NCI-H1417 treated with DMSO at 0.1 percent for 48 hours (cell line): ENCODE measurements at regions not wholly inside any gene's neighbourhood (a gene's known extent, or its start where the extent isn't known, plus 50 kb on each side); places are given as distances from the start of the nearest gene placed in this dataset.
"Not testable (repeated sequence)": the region's sequence is repeated elsewhere in the genome, so short reads cannot be mapped to it uniquely, and the experiment has no call there.

Experiments used
- DNase-seq: peaks from one replicate; lab custom pipeline; 2025; lab: John Stamatoyannopoulos, UW

- no peak for DNase-seq
These were observed 453.8 kb downstream of the RAP2B start for GRCh38 chr3:153615863-153616262.

- no peak for DNase-seq
These were observed 455.4 kb downstream of the RAP2B start for GRCh38 chr3:153617463-153617862.

GRCh38 chr3:153618176-153618575 lies 456.1 kb downstream of the RAP2B start:
- no peak for DNase-seq

DNA sequence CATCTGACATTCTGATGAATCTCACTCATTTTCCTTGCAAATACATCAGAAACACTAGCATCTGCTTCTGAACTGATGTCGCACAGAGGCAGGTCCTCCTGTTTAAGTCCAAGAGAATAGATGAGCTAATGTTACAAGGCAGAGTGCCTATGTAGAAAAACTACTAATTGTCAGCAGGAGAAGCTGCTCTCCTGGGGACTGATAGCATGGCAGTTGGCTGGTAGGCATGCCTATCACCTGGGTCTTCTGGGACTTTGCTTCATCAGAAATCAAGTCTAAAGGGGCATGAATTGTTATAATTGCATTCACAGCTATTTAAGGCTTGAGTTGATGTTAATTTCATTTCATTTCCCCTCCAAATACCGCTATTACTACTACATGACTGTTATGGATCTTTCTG lies 457.2 kb downstream of the RAP2B start:
- DNase-seq, result peak; percentile 95

- DNase-seq, result no peak
These were observed 459.9 kb downstream of the RAP2B start for GRCh38 chr3:153621953-153622352.

- no peak for DNase-seq
These were observed 461.8 kb downstream of the RAP2B start for GRCh38 chr3:153623834-153624233.

- DNase-seq, result no peak
These were observed 462.4 kb downstream of the RAP2B start for GRCh38 chr3:153624310-153625030.

DNA sequence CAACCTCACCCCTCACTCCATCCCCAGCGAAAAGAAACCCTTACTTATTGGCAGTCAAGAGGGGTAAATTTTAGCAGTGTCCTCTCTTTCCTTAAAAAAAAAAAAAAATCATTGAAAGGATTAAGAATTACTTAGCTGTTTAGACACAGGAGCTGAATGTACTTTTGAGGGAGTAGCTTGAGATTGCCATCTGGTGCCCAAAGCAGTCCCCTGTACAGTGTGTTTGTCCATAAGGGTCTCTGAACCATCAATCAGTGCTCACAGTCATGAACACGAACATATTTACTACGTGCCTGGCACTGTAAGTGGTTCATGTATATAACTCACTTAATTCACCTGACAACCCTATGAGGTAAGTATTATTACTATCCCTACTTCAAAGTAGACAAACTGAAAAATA lies 463.5 kb downstream of the RAP2B start:
- DNase-seq, result no peak

GRCh38 chr3:153626158-153626557 lies 464.1 kb downstream of the RAP2B start:
- DNase-seq, result no peak

GRCh38 chr3:153628591-153628990 lies 466.6 kb downstream of the RAP2B start:
- no peak for DNase-seq

DNA sequence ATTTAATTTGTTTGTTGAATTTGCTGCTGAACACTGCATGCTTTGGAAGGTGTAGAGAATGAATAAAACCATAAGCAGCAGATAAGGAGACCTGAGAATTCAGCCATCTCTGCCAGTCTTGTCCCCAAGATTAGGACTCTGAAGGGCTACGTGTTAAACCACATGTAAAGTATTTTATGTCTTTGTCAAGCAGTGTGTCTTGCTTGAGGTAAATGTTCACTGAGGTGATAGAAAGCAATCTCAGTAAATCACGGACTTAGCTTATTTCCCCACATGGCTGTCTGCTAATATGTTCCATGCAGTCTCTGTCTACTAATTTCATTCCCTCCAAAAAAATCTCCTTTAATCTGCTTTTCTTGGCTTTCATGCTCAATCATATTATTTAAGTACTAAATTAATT lies 467.1 kb downstream of the RAP2B start:
- no peak for DNase-seq

DNA sequence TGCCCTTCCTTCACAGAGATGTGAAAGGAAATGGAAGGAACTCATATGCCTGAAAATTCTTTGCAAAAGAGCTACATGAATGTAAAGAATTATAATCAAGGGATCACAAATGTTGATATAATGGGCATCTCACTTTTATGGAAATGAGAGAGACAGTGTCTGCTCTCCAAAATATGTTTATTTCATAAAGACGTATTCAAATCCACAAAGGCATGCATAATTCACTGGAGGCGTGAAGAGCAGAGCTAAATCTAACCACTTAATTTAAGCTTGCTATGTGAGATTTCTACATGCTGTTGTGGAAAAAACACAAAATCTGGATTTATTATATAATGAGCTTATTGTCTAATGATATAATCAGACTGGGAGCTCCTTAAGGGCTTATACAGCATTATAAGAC lies 469.1 kb downstream of the RAP2B start:
- no peak for DNase-seq

DNA sequence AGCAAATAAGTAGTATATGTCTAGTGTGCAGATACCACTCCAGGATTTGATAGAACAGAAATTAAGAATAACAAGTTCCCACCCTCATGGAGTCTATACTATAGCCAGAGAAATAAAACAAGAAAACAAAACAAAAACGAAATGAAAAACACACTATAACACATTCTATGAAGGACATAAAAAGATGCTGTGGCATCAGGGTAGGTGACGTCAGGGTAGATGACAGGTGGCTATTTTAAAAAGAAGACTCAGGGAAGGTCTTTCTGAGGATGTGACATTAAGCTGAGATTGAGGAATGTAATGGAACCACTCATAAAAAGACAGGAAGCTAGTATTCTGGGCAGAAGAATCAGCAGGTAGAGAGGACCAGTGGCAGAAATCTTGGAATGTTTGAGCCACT lies 469.6 kb downstream of the RAP2B start:
- no peak for DNase-seq

DNA sequence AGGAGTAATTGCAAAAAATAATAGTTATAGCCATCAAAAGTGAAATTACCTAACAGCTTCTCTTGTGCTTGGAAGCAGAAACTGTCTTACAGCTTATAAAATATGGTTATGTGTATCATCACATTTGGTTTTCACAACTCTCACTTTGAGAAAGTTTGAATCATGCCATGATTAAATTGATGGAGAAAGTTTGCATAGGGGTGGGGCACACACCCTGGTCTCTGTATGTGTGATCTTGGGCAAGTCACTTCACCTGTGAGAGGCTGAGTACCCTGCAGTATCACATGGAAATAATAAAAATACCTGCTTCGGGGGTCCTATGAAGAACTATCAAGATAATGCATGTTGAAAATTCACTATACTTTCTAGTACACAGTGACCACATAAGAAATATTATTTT lies 471.4 kb downstream of the RAP2B start:
- no peak for DNase-seq

DNA sequence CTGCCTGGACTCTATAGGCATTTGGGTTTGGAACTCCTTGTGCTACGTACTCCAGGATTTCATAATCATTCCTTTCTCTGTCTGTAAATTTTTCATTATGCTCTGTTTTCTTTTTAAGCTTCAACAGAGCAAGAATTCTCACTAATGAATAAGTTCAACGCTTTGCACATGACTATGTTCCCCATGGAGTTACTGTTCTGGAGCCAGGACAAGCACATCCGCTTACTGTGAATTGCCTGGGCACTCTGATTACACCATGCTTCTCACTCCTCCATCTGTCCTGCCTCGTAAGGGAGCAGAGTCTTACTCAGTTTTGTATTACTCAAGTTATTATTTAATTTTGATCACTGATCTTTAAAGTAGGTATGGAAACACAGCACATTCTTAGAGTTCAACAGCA lies 472.7 kb downstream of the RAP2B start:
- no peak for DNase-seq

DNA sequence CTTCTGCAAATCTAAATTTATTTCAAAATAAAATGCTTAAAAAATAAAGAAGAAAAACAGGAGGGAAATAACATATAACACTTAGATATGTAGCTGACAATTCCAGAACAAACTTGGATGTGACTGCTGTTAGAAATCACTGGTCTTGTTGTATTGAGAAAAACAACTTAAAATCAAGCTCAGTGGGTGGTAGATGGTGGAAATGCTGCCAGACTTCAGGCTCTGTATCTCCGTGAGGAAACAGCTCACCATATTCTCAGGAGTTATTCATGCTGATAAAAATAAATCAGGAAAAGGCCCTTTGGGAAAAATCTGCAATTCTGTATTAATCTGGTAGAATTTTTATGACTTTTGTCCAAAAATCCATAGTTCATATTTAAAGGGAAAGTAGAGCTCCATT lies 477.6 kb downstream of the RAP2B start:
- no peak for DNase-seq

GRCh38 chr3:153640689-153641665 lies 479.0 kb downstream of the RAP2B start:
- DNase-seq, result no peak

- not testable (repeated sequence) for DNase-seq
These were observed 478.6 kb upstream of the ARHGEF26 start for GRCh38 chr3:153642576-153642975.

- not testable (repeated sequence) for DNase-seq
These were observed 477.7 kb upstream of the ARHGEF26 start for GRCh38 chr3:153643471-153643870.

GRCh38 chr3:153649286-153649839 lies 471.8 kb upstream of the ARHGEF26 start:
- DNase-seq, result no peak

GRCh38 chr3:153652076-153652475 lies 469.1 kb upstream of the ARHGEF26 start:
- DNase-seq, result no peak

DNA sequence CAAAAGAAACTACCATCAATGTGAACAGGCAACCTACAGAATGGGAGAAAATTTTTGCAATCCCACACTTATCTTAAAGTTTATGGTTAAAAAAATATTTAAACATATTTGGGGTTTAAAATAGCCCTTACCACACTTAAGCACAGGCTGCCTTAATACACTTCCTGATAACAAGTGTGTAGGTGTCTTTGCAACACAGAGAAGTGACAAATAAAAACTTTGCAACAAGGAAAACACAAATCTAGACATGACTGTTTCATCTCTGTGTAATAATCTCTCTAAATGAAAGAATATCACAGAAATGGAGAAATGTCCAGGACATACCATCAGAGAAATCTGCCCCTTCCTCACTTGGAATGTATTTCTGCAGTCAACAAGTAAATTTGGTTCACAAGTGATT lies 464.1 kb upstream of the ARHGEF26 start:
- DNase-seq, result no peak

GRCh38 chr3:153657461-153657860 lies 463.7 kb upstream of the ARHGEF26 start:
- DNase-seq, result no peak
